ENCODE measurements at regions not wholly inside any gene's neighbourhood (a gene's known extent, or its start where the extent isn't known, plus 50 kb on each side); places are given as distances from the start of the nearest gene placed in this dataset.

GRCh38 chr2:181123798-181124231, 143.4 kb downstream of the UBE2E3 start:
- H3K9me2 ChIP-seq (ENCODE audit: insufficient read depth), result no peaks in the 10 kb centered on the region
- H3K79me2 ChIP-seq (ENCODE audit: insufficient read depth, low read length), result no peaks in the 10 kb centered on the region
- BruUV-seq (replicated peaks), result no TSS peak
- H3K27ac ChIP-seq (ENCODE audit: low read depth, low read length), result no peak overlapping the region
- H3K4me3 ChIP-seq (replicated peaks in 1 of 2; ENCODE audit: low read depth in 1 of 2, low read length in 2 of 2), result no peak overlapping the region
- TF ChIP-seq POLR2AphosphoS5 (IDR thresholded peaks at IDR 0.05; ENCODE audit: low read depth, low read length), result no peak
- TF ChIP-seq FOSL1 (IDR thresholded peaks at IDR 0.05; ENCODE audit: low read depth), result no peak
- no peak for TF ChIP-seq CEBPB (IDR thresholded peaks at IDR 0.05; ENCODE audit: low read depth)
- no peak for TF ChIP-seq POLR2A (IDR thresholded peaks at IDR 0.05; ENCODE audit: borderline replicate concordance, extremely low read depth, insufficient read depth, insufficient read length)
- TF ChIP-seq ZFX (IDR thresholded peaks at IDR 0.05), result no peak
- TF ChIP-seq ELF1 (IDR thresholded peaks at IDR 0.05; ENCODE audit: borderline replicate concordance, low read depth), result no peak
- TF ChIP-seq ZNF274 (IDR thresholded peaks at IDR 0.05; ENCODE audit: low read depth, low read length), result no peak
- no peak for TF ChIP-seq EGR1 (IDR thresholded peaks at IDR 0.05; ENCODE audit: low read depth)
- no peak for TF ChIP-seq ATF3 (IDR thresholded peaks at IDR 0.05)
- TF ChIP-seq SRF (IDR thresholded peaks at IDR 0.05; ENCODE audit: low read depth), result no peak
- no peak for TF ChIP-seq MAX (IDR thresholded peaks at IDR 0.05)
- no peak overlapping the region for H3K9ac ChIP-seq (ENCODE audit: low read length)
- no peaks in the 10 kb centered on the region for H4K20me1 ChIP-seq (ENCODE audit: insufficient read depth)
- ATAC-seq (no peak), DNase-seq (ENCODE audit: low read depth, low spot score) (no peak)
- ChIA-PET POLR2A (no interaction called here), RAD21 (ENCODE audit: low non-redundant PET in 1 of 2, low total read pairs in 2 of 2, uncharacterized antibody in 2 of 2, unreplicated experiment in 2 of 2) (no interaction called here), CTCF (no interaction called here)
- no peaks in the 10 kb centered on the region for H3K9me3 ChIP-seq (ENCODE audit: control insufficient read depth in 1 of 2, insufficient read depth in 1 of 2, low read depth in 1 of 2, low read length in 2 of 2)
- H3K27me3 ChIP-seq (ENCODE audit: insufficient read depth, low read length), result no peaks in the 10 kb centered on the region
- intact Hi-C loops (cut with micrococcal nuclease), result no loop called here
- H3K36me3 ChIP-seq (ENCODE audit: control insufficient read depth in 1 of 2, insufficient read depth in 2 of 2, low read length in 2 of 2), result no peaks in the 10 kb centered on the region
- peaks cover 0 to 7% of the 10 kb centered on the region in 2 experiments; a peak in 1 of 4 replicates for H3K4me1 ChIP-seq (ENCODE audit: control insufficient read depth in 1 of 2, insufficient read depth in 2 of 2, low read length in 2 of 2)
- H2AFZ ChIP-seq (ENCODE audit: low read depth, low read length, poor library complexity, severe bottlenecking), result no peak overlapping the region
- no peak overlapping the region for H3K4me2 ChIP-seq (ENCODE audit: low read length)

- ATAC-seq, result no peak
- Histone ChIP-seq H2AFZ (ENCODE audit: low read depth, low read length, poor library complexity, severe bottlenecking) (no peak overlapping the region), H3K27ac (ENCODE audit: low read depth, low read length) (no peak overlapping the region), H3K9ac (ENCODE audit: low read length) (no peak overlapping the region), H3K9me2 (ENCODE audit: insufficient read depth) (no peaks in the 10 kb centered on the region), H3K9me3 (ENCODE audit: control insufficient read depth in 1 of 2, insufficient read depth in 1 of 2, low read depth in 1 of 2, low read length in 2 of 2) (no peaks in the 10 kb centered on the region), H3K36me3 (ENCODE audit: control insufficient read depth in 1 of 2, insufficient read depth in 2 of 2, low read length in 2 of 2) (no peaks in the 10 kb centered on the region), H4K20me1 (ENCODE audit: insufficient read depth) (no peaks in the 10 kb centered on the region), H3K4me1 (ENCODE audit: control insufficient read depth in 1 of 2, insufficient read depth in 2 of 2, low read length in 2 of 2) (peaks cover 0 to 7% of the 10 kb centered on the region in 2 experiments; a peak in 1 of 4 replicates), H3K27me3 (ENCODE audit: insufficient read depth, low read length) (no peaks in the 10 kb centered on the region), H3K4me2 (ENCODE audit: low read length) (no peak overlapping the region), H3K4me3 (replicated peaks in 1 of 2; ENCODE audit: low read depth in 1 of 2, low read length in 2 of 2) (no peak overlapping the region), H3K79me2 (ENCODE audit: insufficient read depth, low read length) (no peaks in the 10 kb centered on the region)
- ChIA-PET CTCF (no interaction called here), POLR2A (no interaction called here), RAD21 (ENCODE audit: low non-redundant PET in 1 of 2, low total read pairs in 2 of 2, uncharacterized antibody in 2 of 2, unreplicated experiment in 2 of 2) (no interaction called here)
- TF ChIP-seq EZH2phosphoT487 (IDR thresholded peaks at IDR 0.05; ENCODE audit: borderline replicate concordance), result no peak
- TF ChIP-seq FOSL1 (IDR thresholded peaks at IDR 0.05; ENCODE audit: low read depth), result no peak
- TF ChIP-seq RAD21 (IDR thresholded peaks at IDR 0.05; ENCODE audit: low read depth), result no peak
- TF ChIP-seq POLR2AphosphoS5 (IDR thresholded peaks at IDR 0.05; ENCODE audit: low read depth, low read length), result no peak
- BruUV-seq (replicated peaks), result no TSS peak
- no peak for DNase-seq (ENCODE audit: low read depth, low spot score)
- intact Hi-C loops (cut with micrococcal nuclease), result no loop called here
These were observed 144.1 kb downstream of the UBE2E3 start for GRCh38 chr2:181124497-181124896.

Measured in HCT116 (cell line).